ENCODE measurements at regions not wholly inside any gene's neighbourhood (a gene's known extent, or its start where the extent isn't known, plus 50 kb on each side); places are given as distances from the start of the nearest gene placed in this dataset.
"Not testable (repeated sequence)": the region's sequence is repeated elsewhere in the genome, so short reads cannot be mapped to it uniquely, and the experiment has no call there.

GRCh38 chr5:143659599-143660238 is 152.2 kb upstream of the HMHB1 start:
- no peak for DNase-seq

GRCh38 chr5:143658956-143659355 is 153.0 kb upstream of the HMHB1 start:
- no peak for DNase-seq

GRCh38 chr5:143657647-143658285 is 154.2 kb upstream of the HMHB1 start:
- peak; percentile 75 for DNase-seq

GRCh38 chr5:143653766-143654282 is 158.1 kb upstream of the HMHB1 start:
- no peak for DNase-seq

GRCh38 chr5:143653256-143653655 is 158.7 kb upstream of the HMHB1 start:
- no peak for DNase-seq

- no peak for DNase-seq
Measured at GRCh38 chr5:143652108-143652700, 159.8 kb upstream of the HMHB1 start.

- DNase-seq = no peak
Measured at GRCh38 chr5:143649937-143650621, 161.9 kb upstream of the HMHB1 start.

- no peak for DNase-seq
Measured at GRCh38 chr5:143648696-143649095, 163.3 kb upstream of the HMHB1 start.

GRCh38 chr5:143646961-143647360 is 165.0 kb upstream of the HMHB1 start:
- DNase-seq = peak; percentile 57

- no peak for DNase-seq
Measured at GRCh38 chr5:143645356-143645755, 166.6 kb upstream of the HMHB1 start.

- no peak for DNase-seq
Measured at GRCh38 chr5:143644727-143645126, 167.2 kb upstream of the HMHB1 start.

- no peak for DNase-seq
Measured at GRCh38 chr5:143642791-143643190, 169.2 kb upstream of the HMHB1 start.

- DNase-seq = no peak
Measured at GRCh38 chr5:143641549-143642355, 170.2 kb upstream of the HMHB1 start.

- DNase-seq = no peak
Measured at GRCh38 chr5:143638654-143639053, 173.3 kb upstream of the HMHB1 start.

- no peak for DNase-seq
Measured at GRCh38 chr5:143636931-143637528, 174.9 kb upstream of the HMHB1 start.

GRCh38 chr5:143635888-143636287 is 176.1 kb upstream of the HMHB1 start:
- DNase-seq = no peak

- no peak for DNase-seq
Measured at GRCh38 chr5:143635146-143635752, 176.7 kb upstream of the HMHB1 start.

- no peak for DNase-seq
Measured at GRCh38 chr5:143634689-143635088, 177.3 kb upstream of the HMHB1 start.

- DNase-seq = no peak
Measured at GRCh38 chr5:143629871-143630659, 181.9 kb upstream of the HMHB1 start.

- DNase-seq = not testable (repeated sequence)
Measured at GRCh38 chr5:143625048-143625447, 186.9 kb upstream of the HMHB1 start.

GRCh38 chr5:143624465-143624864 is 187.5 kb upstream of the HMHB1 start:
- DNase-seq = no peak
